GM19455 (cell line): ENCODE measurements at regions not wholly inside any gene's neighbourhood (a gene's known extent, or its start where the extent isn't known, plus 50 kb on each side); places are given as distances from the start of the nearest gene placed in this dataset.

ENCODE experiments used
- ATAC-seq: cut with Tn5 transposase; IDR thresholded peaks from one replicate; pipeline ENCODE4 v1.9.1; 2021; ENCODE audit not compliant: unreplicated experiment

DNA sequence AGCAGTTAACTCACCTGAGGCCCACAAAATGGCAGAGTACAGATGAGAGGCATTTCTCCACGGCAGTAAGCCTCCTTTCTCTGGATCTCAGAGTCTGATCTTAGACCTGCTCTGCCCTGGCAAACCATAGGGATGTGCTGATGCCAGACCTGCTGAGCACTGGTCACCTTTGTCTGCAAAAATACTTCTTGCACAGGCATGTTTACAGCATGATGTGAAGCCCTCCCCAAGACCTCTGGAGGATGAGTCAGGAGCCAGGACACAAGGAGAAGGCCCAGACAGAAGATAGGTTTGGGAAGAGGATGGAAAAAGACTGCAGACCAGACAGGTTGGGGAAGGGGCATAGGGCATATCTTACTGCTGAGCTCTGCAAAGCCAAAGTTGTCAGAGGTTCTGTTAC lies 426.6 kb downstream of the PMP22 start:
- no peak for ATAC-seq

DNA sequence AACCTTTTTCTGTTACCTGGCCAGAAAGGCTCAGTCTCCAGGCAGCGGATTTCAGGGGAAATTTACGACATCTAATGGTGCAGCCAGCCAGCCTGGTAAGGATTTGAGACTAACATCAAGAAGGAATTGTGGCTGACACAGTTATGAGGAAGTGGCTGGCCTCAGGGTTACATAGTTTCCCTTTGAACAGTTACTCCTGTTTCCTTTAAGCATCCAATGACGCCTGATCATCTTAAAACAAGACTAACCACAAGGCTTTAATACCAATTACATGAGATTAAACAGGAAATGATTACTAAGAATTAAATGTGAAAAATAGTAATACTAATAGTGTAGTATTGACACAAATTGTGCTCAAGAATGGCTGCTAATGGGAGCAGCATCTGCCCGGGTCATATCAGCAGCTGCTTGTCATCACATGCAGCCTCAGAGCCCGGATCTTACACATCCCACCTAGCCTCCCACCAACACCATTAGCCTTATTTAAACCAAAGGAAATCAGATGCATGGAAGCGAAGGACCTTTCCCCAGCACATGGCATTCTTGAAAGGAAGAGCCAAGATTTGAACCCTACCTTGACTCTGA lies 431.8 kb downstream of the PMP22 start:
- no peak for ATAC-seq

DNA sequence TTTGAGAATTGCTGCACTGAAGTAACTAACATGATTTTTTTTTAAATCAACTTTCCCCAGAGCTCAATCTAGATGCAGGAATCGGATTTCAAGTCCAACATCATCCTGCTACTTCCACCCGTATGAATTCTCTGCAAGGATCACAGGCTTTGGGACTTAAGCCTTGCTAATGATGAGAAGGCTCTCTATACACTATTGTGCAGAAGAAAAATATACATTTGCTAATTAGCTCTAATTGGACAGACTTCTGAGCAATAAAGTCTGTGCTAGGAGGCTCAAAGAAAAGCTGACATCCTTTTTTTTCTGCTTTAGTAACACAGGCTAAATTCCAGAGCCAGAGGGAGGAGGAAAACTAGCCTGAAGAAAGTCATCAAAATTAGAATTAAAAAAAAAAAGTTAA lies 433.6 kb downstream of the PMP22 start:
- ATAC-seq: no peak

GRCh38 chr17:14827396-14827919 lies 437.7 kb downstream of the PMP22 start:
- no peak for ATAC-seq

DNA sequence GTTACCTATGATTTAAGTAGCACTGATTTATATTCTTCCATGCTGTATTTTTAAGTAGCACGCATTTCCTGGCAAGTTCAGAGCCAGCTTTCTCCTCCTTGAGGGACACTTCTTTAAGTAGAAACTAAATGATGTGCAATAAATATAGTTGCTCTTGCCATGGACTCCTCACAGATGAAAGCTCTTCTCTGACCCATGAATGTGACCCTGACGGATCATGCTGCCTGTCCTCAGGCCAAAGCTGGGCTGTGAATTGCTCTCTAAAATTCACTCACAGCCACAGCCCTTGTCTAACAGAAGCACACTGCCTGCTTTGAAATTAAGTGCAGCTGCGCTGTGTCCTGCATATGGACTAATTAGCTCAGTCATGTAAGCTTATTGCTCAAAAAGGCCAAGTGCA lies 438.8 kb downstream of the PMP22 start:
- ATAC-seq: no peak

- no peak for ATAC-seq
Observed at GRCh38 chr17:14818469-14818868, 446.7 kb downstream of the PMP22 start.

- ATAC-seq: no peak
Observed at GRCh38 chr17:14815079-14815478, 450.0 kb downstream of the PMP22 start.

- ATAC-seq: no peak
Observed at GRCh38 chr17:14813649-14814370, 451.3 kb downstream of the PMP22 start.

DNA sequence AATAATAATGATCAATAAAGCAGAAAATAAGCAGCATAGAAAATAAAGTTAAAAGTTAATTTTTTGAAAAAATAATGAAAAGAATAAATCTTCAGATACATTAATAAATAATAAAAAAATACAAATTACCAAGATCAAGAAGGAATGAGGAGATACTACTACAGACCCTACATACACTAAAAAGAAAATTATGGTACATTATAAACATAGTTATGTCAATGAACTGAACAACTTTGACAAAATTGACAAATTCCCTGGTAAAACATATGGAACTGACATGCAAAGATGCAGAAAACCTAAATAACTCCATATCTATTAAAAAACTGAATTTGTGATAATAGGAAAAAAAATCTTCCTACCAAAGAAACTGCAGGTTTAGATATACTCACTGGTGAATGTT lies 456.7 kb downstream of the PMP22 start:
- ATAC-seq: no peak

DNA sequence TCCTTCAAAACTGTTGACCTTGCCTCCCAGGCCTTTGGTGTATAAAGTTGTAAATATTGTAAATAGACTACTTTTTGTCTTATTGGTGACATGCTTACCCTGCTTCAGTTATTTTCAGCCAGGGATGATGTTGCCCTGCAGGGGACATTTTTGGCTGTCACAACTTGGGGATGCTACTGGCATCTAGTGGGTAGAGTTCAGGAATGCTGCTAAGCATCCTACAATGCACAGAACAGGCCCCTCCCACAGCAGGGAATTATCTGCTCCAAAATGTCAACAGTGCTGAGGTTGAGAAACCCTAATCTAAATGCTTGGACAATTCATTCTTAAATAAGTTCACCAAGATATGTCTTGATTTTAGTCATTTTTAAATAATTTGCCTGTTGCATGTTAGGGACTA lies 459.8 kb downstream of the PMP22 start:
- no peak for ATAC-seq

DNA sequence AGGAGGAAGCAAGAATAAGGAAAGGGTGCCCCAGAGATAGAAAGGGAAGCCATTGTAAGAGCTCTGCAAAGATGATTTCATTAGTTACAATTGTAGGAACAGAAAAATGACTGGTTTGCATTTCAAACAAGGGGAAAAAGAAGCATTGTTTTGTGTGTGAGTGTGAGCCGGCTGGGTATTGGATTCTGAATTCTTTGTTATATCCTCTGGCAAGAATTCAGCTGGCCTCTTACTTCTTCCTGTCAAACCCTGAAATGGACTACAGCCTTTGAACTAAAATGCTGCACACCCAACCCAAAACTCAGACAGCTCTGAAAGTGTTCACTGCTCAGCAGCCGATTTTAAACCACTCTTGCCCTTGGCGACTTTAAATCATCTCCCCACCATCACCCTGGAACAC lies 461.3 kb downstream of the PMP22 start:
- ATAC-seq: no peak

DNA sequence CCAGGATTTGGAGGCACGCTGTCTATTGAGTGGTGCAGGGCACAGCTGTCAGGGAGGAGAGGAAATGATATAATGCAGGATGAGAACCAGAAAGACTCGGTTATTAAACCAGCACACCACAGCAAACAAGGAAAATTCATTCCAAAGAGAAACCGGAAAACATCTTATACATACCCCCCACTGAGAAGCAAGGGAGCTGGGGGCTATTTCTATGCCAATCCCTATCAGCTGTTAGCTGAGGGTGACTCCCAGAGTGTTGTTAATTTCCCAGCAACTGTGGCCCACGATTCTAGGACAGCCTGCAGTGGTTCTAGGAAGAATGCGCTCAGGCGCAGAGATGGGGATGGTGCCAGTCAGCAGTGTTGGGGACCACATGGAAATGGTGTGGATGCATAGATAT lies 467.3 kb downstream of the PMP22 start:
- ATAC-seq: no peak

GRCh38 chr17:14797021-14797420 lies 468.1 kb downstream of the PMP22 start:
- no peak for ATAC-seq

DNA sequence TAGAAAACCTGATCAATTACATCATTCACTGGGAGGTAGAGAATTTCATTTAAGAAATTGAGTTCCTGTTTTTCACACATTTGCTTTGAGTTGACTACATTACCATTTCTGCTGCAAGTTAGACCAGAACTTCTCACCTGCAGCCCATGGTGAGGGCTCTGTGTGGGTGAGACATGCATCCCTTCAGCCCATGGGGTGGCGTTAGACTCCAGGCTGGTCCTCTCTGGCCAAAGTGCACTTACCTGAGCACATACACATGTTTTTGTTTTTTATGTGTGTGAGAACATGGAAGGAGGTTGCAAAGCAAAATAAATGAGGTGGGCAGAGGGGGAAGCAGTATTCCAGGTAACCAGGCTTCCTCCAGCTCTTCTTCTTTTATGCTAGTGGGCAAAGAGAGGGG lies 470.2 kb downstream of the PMP22 start:
- ATAC-seq: no peak

DNA sequence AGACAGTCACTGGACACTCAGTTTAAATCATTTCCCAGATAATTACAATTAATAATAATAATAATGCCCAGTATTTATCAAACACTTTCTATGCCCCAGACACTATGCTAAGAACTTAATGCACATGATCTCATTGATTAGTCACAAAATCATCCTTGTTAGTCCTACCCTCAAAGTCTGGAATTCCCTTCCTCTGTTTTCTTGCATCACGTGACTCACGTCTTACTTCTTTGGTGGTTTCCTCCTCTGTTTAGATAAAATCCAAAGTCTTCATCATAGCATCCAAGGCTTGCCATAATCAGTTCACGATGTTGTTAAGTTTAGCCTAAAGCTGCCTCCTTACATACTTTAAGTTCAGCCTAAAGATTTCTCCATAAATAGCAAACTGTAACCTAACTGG lies 471.9 kb downstream of the PMP22 start:
- ATAC-seq: no peak

GRCh38 chr17:14792746-14793145 lies 472.4 kb downstream of the PMP22 start:
- no peak for ATAC-seq

DNA sequence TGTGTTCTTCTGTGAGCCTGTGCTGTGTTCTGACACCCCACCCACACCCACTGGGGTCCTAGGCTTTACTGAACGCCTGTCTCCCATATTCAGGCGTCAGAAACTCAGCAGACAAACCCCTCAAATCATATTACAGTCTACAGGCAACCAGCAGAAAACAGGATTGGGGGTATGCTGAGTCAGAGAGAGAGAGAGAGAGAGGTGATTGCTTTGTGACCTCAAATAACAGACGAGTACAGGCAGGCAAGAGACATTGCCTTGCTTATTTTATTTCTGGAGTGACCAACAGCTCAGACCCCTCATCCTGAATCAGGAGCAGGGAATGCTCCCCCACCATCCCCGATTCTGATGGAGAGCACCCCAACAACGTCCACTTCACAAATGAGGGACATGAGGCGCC lies 473.9 kb downstream of the PMP22 start:
- no peak for ATAC-seq

GRCh38 chr17:14790521-14790920 lies 474.6 kb downstream of the PMP22 start:
- no peak for ATAC-seq

- no peak for ATAC-seq
Observed at GRCh38 chr17:14784997-14785696, 480.0 kb downstream of the PMP22 start.

DNA sequence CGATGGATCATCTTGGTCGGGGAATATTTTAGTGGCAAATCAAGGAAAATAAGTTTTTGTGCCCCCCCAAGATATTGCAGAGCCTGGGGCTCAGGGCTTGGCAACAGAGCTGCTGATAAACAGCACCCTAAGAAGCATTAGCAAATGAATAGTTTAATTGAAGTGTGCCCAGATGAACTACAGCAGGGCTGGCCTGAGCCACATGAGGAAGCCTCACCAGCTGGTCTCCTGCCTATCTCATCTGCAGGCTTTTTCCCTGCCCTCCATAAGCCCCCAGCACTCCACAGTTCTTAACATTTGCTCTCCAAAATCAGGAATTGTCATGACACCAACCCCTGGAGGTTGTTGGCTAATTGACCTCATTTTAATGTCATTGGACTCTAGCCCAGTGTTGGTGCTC lies 480.2 kb downstream of the HS3ST3B1 start:
- ATAC-seq: no peak

DNA sequence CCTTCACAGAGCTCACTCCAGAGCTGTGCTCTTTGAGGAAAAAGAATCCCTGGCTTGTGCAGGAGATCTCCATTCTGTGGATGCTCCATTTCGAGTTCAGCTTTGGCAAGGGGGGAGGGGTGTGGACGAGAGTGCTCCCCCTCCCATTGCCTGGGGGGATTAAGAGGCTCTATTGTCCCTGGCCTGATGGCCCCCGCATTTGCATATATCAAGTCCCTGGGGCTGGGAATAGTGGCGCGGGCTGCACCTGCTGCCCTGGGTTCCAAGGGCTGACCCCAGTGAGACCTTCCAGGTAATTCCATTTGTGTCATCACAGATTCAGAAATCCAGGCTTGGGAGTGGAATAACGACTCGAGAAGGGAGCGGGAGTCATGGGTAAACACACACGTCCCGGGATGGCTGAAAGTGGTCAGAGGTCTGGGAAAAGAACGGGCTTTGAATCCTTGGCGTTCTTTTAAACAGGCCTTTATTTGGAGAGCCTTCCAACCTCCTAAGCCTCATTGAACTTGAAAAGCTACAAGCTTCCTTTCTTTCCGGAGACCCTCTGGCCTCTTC lies 479.3 kb downstream of the HS3ST3B1 start:
- no peak for ATAC-seq

DNA sequence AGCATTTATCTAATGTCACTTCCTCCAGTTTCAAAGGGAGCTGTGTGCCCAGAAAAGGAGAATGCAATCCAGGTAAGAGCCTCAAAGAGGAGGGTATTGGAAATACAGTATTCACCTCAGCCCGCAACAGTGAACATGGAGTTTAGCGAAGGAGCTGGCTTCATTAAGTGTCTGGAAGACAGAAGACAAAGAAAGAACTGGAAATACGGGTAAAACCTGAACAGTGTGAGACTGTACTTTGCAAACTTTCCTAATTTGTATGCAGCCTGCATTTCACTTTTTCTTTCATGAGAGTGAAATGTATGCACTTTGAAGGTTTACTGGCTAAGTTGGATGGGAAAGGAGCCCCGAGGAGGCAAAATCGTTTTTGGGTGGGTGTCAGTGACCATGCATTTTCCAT lies 478.4 kb downstream of the HS3ST3B1 start:
- ATAC-seq: no peak
